GM12878 (cell line): ENCODE measurements at regions not wholly inside any gene's neighbourhood (a gene's known extent, or its start where the extent isn't known, plus 50 kb on each side); places are given as distances from the start of the nearest gene placed in this dataset.

ENCODE experiments used
- ATAC-seq: fragments of 200-7000 bp; cut with Tn5 transposase; 3 replicates; pipeline ENCODE4 v1.9.1; 2020; ENCODE audit warnings: mild to moderate bottlenecking, moderate library complexity
- BruUV-seq: library from RNA; stranded (reverse); fragments of 400-500 nt; replicated peaks from 2 replicates; lab custom pipeline; 2021; lab: Mats Ljungman, UMichigan
- CTCF ChIA-PET: fragments of 300-600 bp; sonication (Branson Sonifier 250); formaldehyde crosslinking; extraction: SDS; loops from one replicate; lab custom pipeline; 2021; ENCODE audit warnings: inconsistent platforms; lab: Yijun Ruan, JAX
- POLR2A ChIA-PET: fragments of 350-600 bp; formaldehyde crosslinking; extraction: SDS; loops from one replicate; lab custom pipeline; 2021; ENCODE audit warnings: inconsistent platforms; lab: Charles Lee
- RAD21 ChIA-PET: fragments of 300-600 bp; sonication (Branson Sonifier 250); formaldehyde crosslinking; loops from one replicate; lab custom pipeline; 2023; ENCODE audit warnings: antibody characterized with exemption; ENCODE audit not compliant: unreplicated experiment; lab: Charles Lee
- SMC1A ChIA-PET: fragments of 300-600 bp; sonication (Branson Sonifier 250); formaldehyde crosslinking; loops from one replicate; lab custom pipeline; 2023; ENCODE audit not compliant: unreplicated experiment, uncharacterized antibody; lab: Charles Lee
- DNase-seq: peaks from one replicate; pipeline ENCODE4 v3.0.0-alpha.2; 2011; ENCODE audit warnings: low read depth, low spot score
- FAIRE-seq: peaks from 3 replicates; lab custom pipeline; 2011; peaks lifted over from hg19 to GRCh38; lab: Jason Lieb, UNC
- H2AFZ ChIP-seq: 2 replicates; pipeline ENCODE4 v1.6.0; 2011; ENCODE audit warnings: low read depth, low read length, control low read depth; ENCODE audit not compliant: control insufficient read depth
- H3K27ac ChIP-seq: 2 replicates; pipeline ENCODE4 v1.5.1; 2011; ENCODE audit warnings: control low read depth; ENCODE audit not compliant: control insufficient read depth, insufficient read depth
- H3K27me3 ChIP-seq, 2 experiments: replicated peaks in 1 of 2; 2 replicates each; pipeline versions ENCODE4 v1.6.0 to v1.6.1; 2011; ENCODE audit warnings: low read length in 1 of 2; ENCODE audit not compliant: control insufficient read depth in 2 of 2, insufficient read depth in 2 of 2
- H3K36me3 ChIP-seq, 2 experiments: 2 replicates each; pipeline ENCODE4 v1.5.1; 2011; ENCODE audit warnings: low read length in 1 of 2; ENCODE audit not compliant: control insufficient read depth in 2 of 2, insufficient read depth in 2 of 2
- H3K4me1 ChIP-seq: 2 replicates; pipeline ENCODE4 v1.6.1; 2011; ENCODE audit warnings: mild to moderate bottlenecking, low read length, moderate library complexity, mixed read lengths; ENCODE audit not compliant: control insufficient read depth, insufficient read depth
- H3K4me2 ChIP-seq: 2 replicates; pipeline ENCODE4 v1.6.0; 2011; ENCODE audit warnings: control low read depth; ENCODE audit not compliant: control insufficient read depth, insufficient read depth
- H3K4me3 ChIP-seq: fragments of 200-600 bp; sonication (generic); 2 replicates; pipeline ENCODE4 v1.5.1; 2016
- H3K79me2 ChIP-seq: 2 replicates; pipeline ENCODE4 v1.6.0; 2011; ENCODE audit warnings: low read length; ENCODE audit not compliant: control insufficient read depth, insufficient read depth
- H3K9ac ChIP-seq: 2 replicates; pipeline ENCODE4 v1.8.0; 2011; ENCODE audit warnings: low read length, control low read depth, mixed read lengths; ENCODE audit not compliant: control insufficient read depth, insufficient read depth
- H3K9me3 ChIP-seq: replicated peaks from 3 replicates; pipeline ENCODE4 v1.5.1; 2011; ENCODE audit warnings: mild to moderate bottlenecking, low read length; ENCODE audit not compliant: control insufficient read depth, insufficient read depth
- H4K20me1 ChIP-seq: 2 replicates; pipeline ENCODE4 v1.6.0; 2011; ENCODE audit not compliant: control insufficient read depth, insufficient read depth
- BCLAF1 ChIP-seq: fragments of 450-650 bp; IDR thresholded peaks from 2 replicates; pipeline ENCODE4 v1.6.1; 2017; ENCODE audit warnings: antibody characterized with exemption, mild to moderate bottlenecking, moderate library complexity
- CHD4 ChIP-seq: fragments of 200-600 bp; sonication (generic); IDR thresholded peaks from 2 replicates; pipeline ENCODE4 v1.6.1; 2016; ENCODE audit warnings: mild to moderate bottlenecking
- FOXK2 ChIP-seq: fragments of 450-650 bp; IDR thresholded peaks from 2 replicates; pipeline ENCODE4 v1.6.1; 2017; ENCODE audit warnings: mild to moderate bottlenecking, moderate library complexity
- POLR2A ChIP-seq: IDR thresholded peaks from 2 replicates; pipeline ENCODE4 v1.6.1; 2011; ENCODE audit warnings: low read depth, mild to moderate bottlenecking, low read length
- POLR2AphosphoS2 ChIP-seq: IDR thresholded peaks from 2 replicates; pipeline ENCODE4 v1.6.1; 2011; ENCODE audit warnings: low read depth, mild to moderate bottlenecking, low read length, improper control_type of control experiment, moderate library complexity
- RAD21 ChIP-seq: IDR thresholded peaks from 2 replicates; pipeline ENCODE4 v1.6.1; 2011; ENCODE audit warnings: mild to moderate bottlenecking, low read depth, low read length, moderate library complexity; ENCODE audit not compliant: insufficient read depth
- SMAD5 ChIP-seq: IDR thresholded peaks from 2 replicates; pipeline ENCODE4 v1.6.1; 2016; ENCODE audit warnings: antibody characterized with exemption, low read depth
- SREBF1 ChIP-seq: IDR thresholded peaks from 2 replicates; pipeline ENCODE4 v1.6.1; 2012; ENCODE audit warnings: mild to moderate bottlenecking, low read length
- ZBTB4 ChIP-seq: fragments of 450-650 bp; formaldehyde crosslinking; IDR thresholded peaks from 2 replicates; pipeline ENCODE4 v1.4.0; 2022; ENCODE audit warnings: mild to moderate bottlenecking, moderate library complexity
- WGBS: methylation state at CpG from one replicate; pipeline ENCODE4 v1.1.6; 2016; ENCODE audit warnings: low lambda C conversion rate; ENCODE audit not compliant: insufficient replicate concordance, insufficient coverage; ENCODE audit errors: missing lambda C conversion rate; 5-methylcytosine and 5-hydroxymethylcytosine counted together
- in situ Hi-C: fragments of 300-500 bp; cut with MboI; formaldehyde crosslinking; loops from 9 replicates; pipeline ENCODE4 v1.14.3; 2018; ENCODE audit warnings: mixed read lengths
- intact Hi-C: fragments of 100-400 bp; cut with micrococcal nuclease; formaldehyde crosslinking; loops from one replicate; pipeline ENCODE4 v1.14.2; 2022; ENCODE audit not compliant: unreplicated experiment

GRCh38 chr14:31947680-31948595 is 129.2 kb upstream of the ARHGAP5 start:
- Histone ChIP-seq H3K27ac (no peak overlapping the region), H3K9me3 (no peaks in the 10 kb centered on the region), H3K9ac (no peak overlapping the region), H3K4me2 (no peak overlapping the region), H4K20me1 (no peaks in the 10 kb centered on the region)
- FAIRE-seq, result no peak
- CTCF ChIA-PET, result no interaction called here
- ATAC-seq, result peak; percentile 12; the same call in 2 of the 3 replicates
- RAD21 ChIA-PET, result no interaction called here
- intact Hi-C loops, result no loop called here
- BruUV-seq, result no TSS peak
- SMC1A ChIA-PET, result interaction anchor here (1.2 kb wide), 1 partner anchor 10 kb away, joined by 3 read pairs; no protein-coding TSS in a partner anchor
- 22% methylated on average over 5 of the region's 5 CpGs for WGBS
- DNase-seq, result no peak
- TF ChIP-seq SREBF1 (no peak), POLR2A (no peak), RAD21 (no peak), FOXK2 (no peak), SMAD5 (no peak), ZBTB4 (CRISPR knock-in tag) (no peak), CHD4 (no peak), BCLAF1 (no peak), POLR2AphosphoS2 (no peak)
- TF ChIP-seq, all 136 proteins: peak for 0
- H3K36me3 ChIP-seq, result no peaks in the 10 kb centered on the region
- H2AFZ ChIP-seq, result no peak overlapping the region
- H3K27me3 ChIP-seq, result no peaks in the 10 kb centered on the region
- peaks cover 6% of the 10 kb centered on the region; the same call in 1 of the 2 replicates for H3K4me1 ChIP-seq
- POLR2A ChIA-PET, result no interaction called here
- H3K79me2 ChIP-seq, result no peaks in the 10 kb centered on the region
- in situ Hi-C loops, result no loop called here
- no peak overlapping the region for H3K4me3 ChIP-seq
